ENCODE measurements at regions not wholly inside any gene's neighbourhood (a gene's known extent, or its start where the extent isn't known, plus 50 kb on each side); places are given as distances from the start of the nearest gene placed in this dataset.

- H3K27ac ChIP-seq (ENCODE audit: low read depth, low read length), result no peak overlapping the region
- no peak for FAIRE-seq
- no peak overlapping the region for H2BK15ac ChIP-seq (ENCODE audit: low read length)
- ChIA-PET CTCF (ENCODE audit: partially characterized antibody) (interaction anchor here (0.6 to 1.4 kb wide), 2 partner anchors 29 to 209 kb away, joined by 3 to 4 read pairs; no protein-coding TSS in a partner anchor), POLR2A (ENCODE audit: partially characterized antibody) (no interaction called here)
- H3K14ac ChIP-seq (ENCODE audit: insufficient read length), result no peak overlapping the region
- no peaks in the 10 kb centered on the region for H3K23me2 ChIP-seq (ENCODE audit: low read depth, low read length)
- H3K23ac ChIP-seq (ENCODE audit: insufficient read length), result no peak overlapping the region
- no peak overlapping the region for H2AFZ ChIP-seq (ENCODE audit: low read length)
- no peaks in the 10 kb centered on the region for H4K20me1 ChIP-seq (replicated peaks in 1 of 2; ENCODE audit: control insufficient read depth in 1 of 2, insufficient read depth in 2 of 2, low read length in 2 of 2)
- H3K9ac ChIP-seq (replicated peaks in 1 of 4; ENCODE audit: extremely low read depth in 1 of 4, low read depth in 3 of 4, low read length in 3 of 4), result no peak overlapping the region
- H4K91ac ChIP-seq (replicated peaks; ENCODE audit: insufficient read length, low read length), result no peak overlapping the region
- no peak overlapping the region for H3K4ac ChIP-seq (replicated peaks; ENCODE audit: insufficient read length, low read depth, low read length)
- H4K5ac ChIP-seq (ENCODE audit: insufficient read length, low read depth, low read length), result no peak overlapping the region
- H3K4me2 ChIP-seq (ENCODE audit: insufficient read depth in 1 of 2, low read depth in 2 of 2, low read length in 2 of 2), result no peak overlapping the region
- DNase-seq (ENCODE audit: low read depth in 1 of 2, low spot score in 2 of 2), result no peak
- no peak overlapping the region for H3K56ac ChIP-seq (replicated peaks; ENCODE audit: insufficient read length, low read depth, low read length)
- H3K36me3 ChIP-seq (ENCODE audit: control insufficient read depth in 2 of 4, insufficient read depth in 4 of 4, low read length in 3 of 4), result no peaks in the 10 kb centered on the region
- 95% methylated on average over 2 of the region's 2 CpGs; no CpG with 5 or more reads in 1 of the 2 experiments for WGBS, 2 experiments (ENCODE audit: extremely low coverage in 1 of 2, insufficient coverage in 1 of 2, insufficient read length in 1 of 2, insufficient replicate concordance in 2 of 2, low coverage in 1 of 2, low lambda C conversion rate in 2 of 2, missing lambda C conversion rate in 1 of 2)
- H3K18ac ChIP-seq (ENCODE audit: extremely low read depth, low read length), result no peak overlapping the region
- H3K79me2 ChIP-seq (ENCODE audit: control insufficient read depth in 1 of 2, insufficient read depth in 2 of 2, low read length in 2 of 2), result no peaks in the 10 kb centered on the region
- no peak overlapping the region for H4K8ac ChIP-seq (ENCODE audit: extremely low read depth, insufficient read depth, low read length)
- H2BK5ac ChIP-seq (ENCODE audit: low read depth, low read length), result no peak overlapping the region
- H2BK20ac ChIP-seq (ENCODE audit: low read length), result no peak overlapping the region
- H3K4me1 ChIP-seq (replicated peaks in 1 of 4; ENCODE audit: control insufficient read depth in 3 of 4, insufficient read depth in 4 of 4, low read length in 3 of 4), result no peaks in the 10 kb centered on the region
- no peaks in the 10 kb centered on the region for H3K27me3 ChIP-seq (replicated peaks in 1 of 4; ENCODE audit: control insufficient read depth in 3 of 4, extremely low read depth in 1 of 4, insufficient read depth in 3 of 4, low read length in 3 of 4)
- H3K4me3 ChIP-seq (ENCODE audit: extremely low read depth in 1 of 4, insufficient read depth in 2 of 4, low read depth in 3 of 4, low read length in 4 of 4), result no peak overlapping the region
- TF ChIP-seq HDAC6 (IDR thresholded peaks at IDR 0.05; ENCODE audit: low read depth, low read length) (no peak), CTBP2 (IDR thresholded peaks at IDR 0.05; ENCODE audit: borderline replicate concordance, insufficient read depth, insufficient read length, low read length) (no peak), KDM5A (IDR thresholded peaks at IDR 0.05; ENCODE audit: low read length) (no peak)
- no peaks in the 10 kb centered on the region for H3K9me3 ChIP-seq (ENCODE audit: insufficient read depth in 2 of 2, low read depth in 1 of 2, low read length in 1 of 2)
- no peak overlapping the region for H2BK12ac ChIP-seq (ENCODE audit: low read depth, low read length)
- H2AK5ac ChIP-seq (ENCODE audit: low read depth, low read length), result no peak overlapping the region
- no peaks in the 10 kb centered on the region for H3K79me1 ChIP-seq (ENCODE audit: low read depth, low read length)
- no peak overlapping the region for H2BK120ac ChIP-seq (replicated peaks; ENCODE audit: low read depth, low read length)
Observed at GRCh38 chr1:222880587-222880986, 65.7 kb downstream of the DISP1 start.
